ENCODE measurements at regions not wholly inside any gene's neighbourhood (a gene's known extent, or its start where the extent isn't known, plus 50 kb on each side); places are given as distances from the start of the nearest gene placed in this dataset.

DNA sequence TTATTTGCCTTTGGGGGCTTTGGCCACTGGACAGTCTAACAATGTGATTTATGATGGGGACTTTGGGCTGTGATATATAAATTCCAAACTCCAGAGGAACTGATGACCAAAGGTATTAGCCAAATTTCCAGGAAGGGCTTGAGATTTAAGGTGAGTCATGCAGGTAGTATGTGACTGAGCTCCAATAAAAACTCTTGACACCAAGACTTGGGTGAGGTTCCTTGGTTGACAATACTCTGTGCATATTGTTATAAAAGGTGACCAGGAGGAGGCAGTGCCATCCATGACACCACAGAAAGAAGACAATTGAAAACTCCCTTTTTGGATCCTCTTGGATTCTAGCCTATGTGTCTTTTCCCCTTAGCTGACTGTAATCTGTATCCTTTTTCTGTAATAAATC is 392.7 kb upstream of the LRRC7 start:
- TF ChIP-seq POLR2A (IDR thresholded peaks at IDR 0.05; ENCODE audit: low read depth, low read length), result no peak
- no peak for TF ChIP-seq TAF1 (IDR thresholded peaks at IDR 0.05; ENCODE audit: borderline replicate concordance, low read depth, low read length)
- no peak for TF ChIP-seq POLR2AphosphoS5 (IDR thresholded peaks at IDR 0.05; ENCODE audit: low read depth, low read length)

Measured in GM12892 (cell line).